Right renal cortex interstitium (tissue), 3 donors: ENCODE measurements at regions not wholly inside any gene's neighbourhood (a gene's known extent, or its start where the extent isn't known, plus 50 kb on each side); places are given as distances from the start of the nearest gene placed in this dataset.

Experiments used
- DNase-seq, 3 donors: peaks; one replicate each; pipeline ENCODE4 v3.0.0-alpha.2; 2013; ENCODE audit warnings: low read depth in 3 of 3, low spot score in 2 of 3

GRCh38 chr1:209455661-209456358 lies 127.7 kb upstream of the CAMK1G start:
- no peak for DNase-seq

GRCh38 chr1:209456878-209457277 lies 126.6 kb upstream of the CAMK1G start:
- DNase-seq: no peak

GRCh38 chr1:209457401-209458125 lies 126.0 kb upstream of the CAMK1G start:
- DNase-seq: no peak

- no peak for DNase-seq
Observed at GRCh38 chr1:209458921-209459320, 124.6 kb upstream of the CAMK1G start.

- DNase-seq: no peak
Observed at GRCh38 chr1:209461168-209461567, 122.3 kb upstream of the CAMK1G start.

GRCh38 chr1:209462433-209462832 lies 121.1 kb upstream of the CAMK1G start:
- no peak for DNase-seq

- DNase-seq: no peak
Observed at GRCh38 chr1:209463441-209463840, 120.1 kb upstream of the CAMK1G start.

- DNase-seq: no peak
Observed at GRCh38 chr1:209473025-209473424, 110.5 kb upstream of the CAMK1G start.

GRCh38 chr1:209480345-209480744 lies 103.2 kb upstream of the CAMK1G start:
- no peak for DNase-seq

- DNase-seq: no peak
Observed at GRCh38 chr1:209483691-209484090, 99.8 kb upstream of the CAMK1G start.

GRCh38 chr1:209484429-209484828 lies 99.1 kb upstream of the CAMK1G start:
- no peak for DNase-seq

- no peak for DNase-seq
Observed at GRCh38 chr1:209485167-209485566, 98.3 kb upstream of the CAMK1G start.

GRCh38 chr1:209485751-209486150 lies 97.8 kb upstream of the CAMK1G start:
- DNase-seq: no peak

- no peak for DNase-seq
Observed at GRCh38 chr1:209486861-209487593, 96.5 kb upstream of the CAMK1G start.

- no peak for DNase-seq
Observed at GRCh38 chr1:209490013-209490412, 93.5 kb upstream of the CAMK1G start.

GRCh38 chr1:209491031-209491430 lies 92.5 kb upstream of the CAMK1G start:
- DNase-seq: no peak

- DNase-seq: no peak
Observed at GRCh38 chr1:209491496-209491895, 92.0 kb upstream of the CAMK1G start.

- no peak for DNase-seq
Observed at GRCh38 chr1:209491897-209492296, 91.6 kb upstream of the CAMK1G start.

- no peak for DNase-seq
Observed at GRCh38 chr1:209493559-209493958, 90.0 kb upstream of the CAMK1G start.

GRCh38 chr1:209497729-209498128 lies 85.8 kb upstream of the CAMK1G start:
- no peak for DNase-seq

- no peak for DNase-seq
Observed at GRCh38 chr1:209500993-209501392, 82.5 kb upstream of the CAMK1G start.

GRCh38 chr1:209503196-209503595 lies 80.3 kb upstream of the CAMK1G start:
- no peak for DNase-seq
